ENCODE measurements at regions not wholly inside any gene's neighbourhood (a gene's known extent, or its start where the extent isn't known, plus 50 kb on each side); places are given as distances from the start of the nearest gene placed in this dataset.

DNA sequence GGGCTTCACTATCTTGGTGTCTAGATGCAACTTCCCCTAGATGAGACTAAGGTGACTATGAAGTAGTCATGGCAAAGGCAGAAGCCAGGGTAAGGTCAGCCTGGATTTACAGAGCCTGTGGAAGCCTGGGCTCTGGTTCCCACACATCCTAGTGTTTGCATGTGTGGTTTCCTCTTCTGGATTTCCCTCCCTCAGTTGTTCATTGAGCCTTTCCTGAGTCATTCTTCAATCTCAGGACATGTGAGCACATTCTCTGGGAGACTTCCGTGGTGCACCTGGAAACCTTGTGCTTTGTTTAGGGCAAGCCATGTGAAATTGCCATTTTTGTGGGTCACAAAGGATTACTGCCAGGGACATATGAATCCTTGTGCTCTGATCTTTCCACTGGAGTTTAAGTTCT is 236.6 kb downstream of the C12orf75 start:
- Mint-ChIP-seq H3K4me3 (no peak overlapping the region), H3K4me1 (peaks cover 0 to 7% (median 0%) of the 10 kb centered on the region in 4 donors), H3K27ac (no peak overlapping the region), H3K36me3 (no peaks in the 10 kb centered on the region), H3K9me3 (peaks cover 0 to 3% (median 0%) of the 10 kb centered on the region in 9 donors), H3K27me3 (peaks cover 0 to 10% (median 9%) of the 10 kb centered on the region in 5 donors)
- POLR2A ChIA-PET = no interaction called here
- DNase-seq (no peak), ATAC-seq (no peak)

DNA sequence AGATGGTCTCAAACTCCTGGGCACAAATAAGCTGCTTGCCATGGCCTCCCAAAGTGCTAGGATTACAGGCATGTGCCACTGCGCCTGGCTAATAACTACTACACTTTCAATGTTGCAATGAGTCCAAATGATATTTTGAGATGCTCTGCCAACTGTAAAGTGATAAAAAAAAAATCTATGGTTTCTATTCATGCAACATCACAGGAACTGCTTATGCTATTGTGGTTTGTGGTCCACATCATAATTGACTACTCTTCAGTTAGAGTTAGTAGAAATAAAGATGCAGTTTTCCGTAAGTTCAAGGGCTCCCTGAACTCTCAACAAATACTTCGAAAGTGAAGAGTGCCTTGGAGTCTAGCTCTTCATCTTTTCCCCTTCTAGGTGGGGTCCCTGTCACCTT is 239.4 kb downstream of the C12orf75 start:
- Mint-ChIP-seq H3K27me3 (peaks cover 0 to 16% (median 10%) of the 10 kb centered on the region in 5 donors), H3K27ac (no peak overlapping the region), H3K4me3 (no peak overlapping the region), H3K36me3 (no peaks in the 10 kb centered on the region), H3K4me1 (peaks cover 0 to 7% (median 0%) of the 10 kb centered on the region in 4 donors), H3K9me3 (peaks cover 0 to 3% (median 0%) of the 10 kb centered on the region in 9 donors)
- ATAC-seq (no peak), DNase-seq (no peak)
- POLR2A ChIA-PET = no interaction called here

DNA sequence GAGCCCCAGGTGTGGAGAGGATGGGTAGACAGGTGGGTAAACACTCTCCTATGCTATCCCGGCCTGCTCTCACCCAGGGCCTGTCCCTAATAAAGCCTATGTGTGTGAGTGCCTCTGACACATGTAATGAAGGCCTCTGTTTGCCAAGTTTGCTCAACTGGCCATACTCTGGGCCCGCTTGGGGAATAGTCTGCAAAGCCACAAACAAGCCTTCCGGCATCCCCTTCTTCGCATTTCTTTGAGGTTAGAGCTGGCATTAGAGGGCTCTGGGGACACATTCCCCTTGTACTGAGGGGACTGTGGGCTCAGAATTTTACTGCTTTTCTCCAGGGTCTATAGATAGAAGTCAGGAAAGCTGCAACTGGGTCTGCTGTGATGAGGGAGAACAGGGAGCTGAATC is 240.5 kb downstream of the C12orf75 start:
- H3K27me3 Mint-ChIP-seq = peaks cover 0 to 20% (median 10%) of the 10 kb centered on the region in 5 donors
- H3K4me3 Mint-ChIP-seq = no peak overlapping the region
- no peak for ATAC-seq
- no peak overlapping the region for H3K27ac Mint-ChIP-seq
- peaks cover 0 to 7% (median 0%) of the 10 kb centered on the region in 4 donors for H3K4me1 Mint-ChIP-seq
- no peaks in the 10 kb centered on the region for H3K36me3 Mint-ChIP-seq
- POLR2A ChIA-PET = no interaction called here
- no peak for DNase-seq
- H3K9me3 Mint-ChIP-seq = no peaks in the 10 kb centered on the region

DNA sequence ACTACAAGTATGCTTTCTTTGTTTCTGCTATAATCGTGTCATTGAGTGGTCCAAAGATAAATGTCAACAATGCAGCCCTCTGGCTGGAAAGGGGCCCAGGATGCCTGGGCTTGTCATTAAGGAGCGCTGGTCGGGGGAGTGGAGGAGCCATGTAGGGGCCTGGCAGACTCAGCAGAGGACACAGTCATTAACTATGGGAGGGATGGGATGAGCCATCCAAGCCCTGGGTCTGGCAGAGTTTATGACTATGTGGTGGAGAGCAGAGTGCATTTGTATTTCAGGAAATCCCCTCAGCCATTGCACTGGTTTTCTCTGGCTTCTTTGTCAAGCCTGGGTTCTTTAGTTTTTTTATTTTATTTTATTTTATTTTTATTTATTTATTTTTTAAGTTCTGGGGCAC is 243.1 kb downstream of the C12orf75 start:
- ATAC-seq (no peak), DNase-seq (no peak)
- H3K4me3 Mint-ChIP-seq = no peak overlapping the region
- POLR2A ChIA-PET = no interaction called here
- peaks cover 0 to 2% (median 0%) of the 10 kb centered on the region in 9 donors for H3K9me3 Mint-ChIP-seq
- H3K27ac Mint-ChIP-seq = no peak overlapping the region
- no peaks in the 10 kb centered on the region for H3K36me3 Mint-ChIP-seq
- peaks cover 0 to 7% (median 0%) of the 10 kb centered on the region in 4 donors for H3K4me1 Mint-ChIP-seq
- H3K27me3 Mint-ChIP-seq = peaks cover 2 to 20% (median 7%) of the 10 kb centered on the region in 5 donors

DNA sequence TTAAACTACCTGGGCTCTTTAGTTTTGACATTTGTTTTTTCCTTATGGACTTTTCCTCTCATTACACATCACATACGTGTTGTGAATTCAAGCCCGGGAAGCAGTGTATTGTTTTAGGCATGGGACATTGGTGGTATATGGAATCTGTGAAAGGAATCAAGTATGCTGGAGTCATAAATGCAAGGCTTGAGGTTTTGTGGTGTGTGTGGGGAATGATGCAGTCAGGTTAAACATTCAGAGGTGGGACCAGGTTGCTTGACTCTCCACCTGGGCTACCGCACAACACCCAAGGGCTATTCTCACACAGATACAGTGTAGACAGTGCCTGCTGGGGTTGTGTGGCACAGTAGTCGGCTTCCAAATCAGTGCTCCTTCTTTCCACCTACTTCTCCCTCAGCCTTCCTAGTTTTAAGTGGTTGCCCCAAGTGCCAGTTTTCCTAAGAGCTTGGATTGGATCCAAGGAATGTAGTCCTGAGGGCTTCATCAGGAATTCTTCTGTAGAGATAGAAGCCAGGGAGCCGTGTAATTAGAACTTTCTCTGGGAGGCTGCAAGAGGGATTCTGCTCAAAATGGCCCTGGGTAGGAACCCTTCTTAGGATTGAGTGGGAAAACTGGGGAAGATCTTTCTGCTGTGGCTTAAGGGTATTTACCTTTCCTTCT is 243.7 kb downstream of the C12orf75 start:
- no peak overlapping the region for H3K4me3 Mint-ChIP-seq
- no peak overlapping the region for H3K27ac Mint-ChIP-seq
- POLR2A ChIA-PET = no interaction called here
- DNase-seq (no peak), ATAC-seq (no peak)
- peaks cover 0 to 2% (median 0%) of the 10 kb centered on the region in 9 donors for H3K9me3 Mint-ChIP-seq
- peaks cover 0 to 7% (median 0%) of the 10 kb centered on the region in 4 donors for H3K4me1 Mint-ChIP-seq
- H3K36me3 Mint-ChIP-seq = no peaks in the 10 kb centered on the region
- peaks cover 2 to 20% (median 7%) of the 10 kb centered on the region in 5 donors for H3K27me3 Mint-ChIP-seq

DNA sequence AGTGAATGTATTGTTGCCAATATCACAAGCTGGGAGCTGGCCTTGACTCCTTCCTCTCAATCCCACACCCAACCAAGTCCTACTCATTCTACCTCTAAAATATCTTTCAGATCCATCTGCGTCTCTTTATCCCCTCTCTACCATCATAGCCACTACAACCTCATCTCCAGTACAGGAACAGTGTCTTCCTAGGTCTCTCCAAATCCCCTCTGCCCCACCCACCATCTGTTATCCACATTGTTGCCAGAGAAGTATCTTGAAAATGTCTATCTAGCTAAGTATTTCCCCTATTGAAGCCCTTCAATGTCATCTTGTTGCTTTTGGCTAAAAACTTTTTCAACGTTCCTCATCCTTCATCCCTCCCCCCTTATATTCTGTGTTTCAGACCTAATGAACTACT is 244.7 kb downstream of the C12orf75 start:
- H3K9me3 Mint-ChIP-seq = peaks cover 0 to 2% (median 0%) of the 10 kb centered on the region in 9 donors
- H3K36me3 Mint-ChIP-seq = no peaks in the 10 kb centered on the region
- POLR2A ChIA-PET = no interaction called here
- no peak for ATAC-seq
- H3K4me1 Mint-ChIP-seq = peaks cover 0 to 3% (median 0%) of the 10 kb centered on the region in 4 donors
- H3K27me3 Mint-ChIP-seq = peaks cover 2 to 20% (median 7%) of the 10 kb centered on the region in 5 donors
- no peak overlapping the region for H3K4me3 Mint-ChIP-seq
- DNase-seq = no peak
- H3K27ac Mint-ChIP-seq = no peak overlapping the region

DNA sequence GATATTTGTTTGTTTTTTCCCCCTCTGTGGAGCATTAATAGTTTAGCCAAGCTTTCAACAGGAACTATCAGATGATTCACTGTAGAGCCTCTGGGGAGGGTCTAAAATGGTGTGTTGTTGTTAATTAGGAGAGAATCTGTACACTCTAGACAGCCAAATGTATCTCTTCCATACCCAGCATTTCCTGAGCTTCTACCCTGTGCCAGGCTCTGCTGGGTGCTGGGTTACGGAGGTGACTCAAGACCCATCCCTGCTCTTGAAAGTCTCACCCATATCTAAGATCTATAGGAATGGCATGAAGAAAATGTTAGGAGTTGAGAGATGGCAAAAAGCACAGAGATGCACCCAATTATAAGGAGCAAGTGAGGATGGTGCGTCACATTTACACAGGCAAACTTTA is 245.8 kb downstream of the C12orf75 start:
- POLR2A ChIA-PET = no interaction called here
- no peak for ATAC-seq
- H3K27me3 Mint-ChIP-seq = peaks cover 4 to 26% (median 8%) of the 10 kb centered on the region in 5 donors
- H3K27ac Mint-ChIP-seq = no peak overlapping the region
- no peak overlapping the region for H3K4me3 Mint-ChIP-seq
- DNase-seq = no peak
- no peaks in the 10 kb centered on the region for H3K4me1 Mint-ChIP-seq
- H3K36me3 Mint-ChIP-seq = no peaks in the 10 kb centered on the region
- peaks cover 0 to 2% (median 0%) of the 10 kb centered on the region in 9 donors for H3K9me3 Mint-ChIP-seq

DNA sequence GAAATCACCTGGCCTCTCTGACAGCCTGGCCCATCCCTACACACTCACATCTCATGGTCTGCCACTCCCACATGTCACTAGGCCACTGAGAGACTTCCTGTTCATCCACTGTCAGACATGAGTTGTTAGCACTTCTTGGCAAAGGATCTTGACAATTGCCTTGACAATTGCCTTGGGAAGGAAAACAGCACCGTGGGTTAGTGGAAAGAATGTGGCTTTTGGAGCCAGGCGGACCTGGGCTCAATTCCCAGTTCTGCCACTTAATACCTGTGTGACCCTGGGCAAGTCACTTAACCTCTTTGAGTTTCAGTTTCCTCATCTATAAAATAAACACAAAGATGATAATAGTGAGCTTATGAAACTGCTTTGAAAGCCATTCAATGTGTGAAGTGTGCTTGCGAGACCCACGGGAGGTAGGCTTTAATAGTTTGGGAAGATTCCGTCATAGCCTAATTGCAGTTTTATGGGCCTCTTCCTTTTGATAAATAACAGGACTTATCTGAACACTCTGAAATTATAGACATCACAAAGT is 250.4 kb downstream of the C12orf75 start:
- H3K4me1 Mint-ChIP-seq = no peaks in the 10 kb centered on the region
- peaks cover 11 to 33% (median 16%) of the 10 kb centered on the region in 5 donors for H3K27me3 Mint-ChIP-seq
- DNase-seq (no peak), ATAC-seq (no peak)
- H3K9me3 Mint-ChIP-seq = peaks cover 0 to 2% (median 0%) of the 10 kb centered on the region in 9 donors
- POLR2A ChIA-PET = no interaction called here
- no peak overlapping the region for H3K4me3 Mint-ChIP-seq
- H3K27ac Mint-ChIP-seq = no peak overlapping the region
- H3K36me3 Mint-ChIP-seq = no peaks in the 10 kb centered on the region

DNA sequence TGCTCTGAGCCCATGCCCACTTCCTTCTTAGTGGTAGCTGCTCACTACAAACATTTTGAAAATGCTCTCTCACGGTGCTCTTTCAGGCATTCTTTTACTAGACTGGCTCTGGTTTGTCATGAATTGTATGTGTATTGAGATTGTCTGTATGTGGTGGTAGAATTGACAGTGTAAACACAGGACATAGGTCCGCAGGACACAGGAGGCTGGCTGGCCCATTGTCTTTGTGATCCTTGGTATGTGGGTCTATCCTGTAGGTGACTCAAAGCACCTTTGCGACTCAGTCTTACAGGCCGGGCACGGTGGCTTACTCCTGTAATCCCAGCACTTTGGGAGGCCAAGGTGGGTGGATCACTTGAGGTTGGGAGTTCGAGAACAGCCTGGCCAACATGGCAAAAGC is 250.9 kb downstream of the C12orf75 start:
- H3K4me1 Mint-ChIP-seq = no peaks in the 10 kb centered on the region
- H3K27me3 Mint-ChIP-seq = peaks cover 11 to 29% (median 14%) of the 10 kb centered on the region in 5 donors
- DNase-seq = no peak
- H3K36me3 Mint-ChIP-seq = no peaks in the 10 kb centered on the region
- POLR2A ChIA-PET = no interaction called here
- H3K27ac Mint-ChIP-seq = no peak overlapping the region
- no peak for ATAC-seq
- H3K4me3 Mint-ChIP-seq = no peak overlapping the region
- H3K9me3 Mint-ChIP-seq = peaks cover 0 to 2% (median 0%) of the 10 kb centered on the region in 9 donors

DNA sequence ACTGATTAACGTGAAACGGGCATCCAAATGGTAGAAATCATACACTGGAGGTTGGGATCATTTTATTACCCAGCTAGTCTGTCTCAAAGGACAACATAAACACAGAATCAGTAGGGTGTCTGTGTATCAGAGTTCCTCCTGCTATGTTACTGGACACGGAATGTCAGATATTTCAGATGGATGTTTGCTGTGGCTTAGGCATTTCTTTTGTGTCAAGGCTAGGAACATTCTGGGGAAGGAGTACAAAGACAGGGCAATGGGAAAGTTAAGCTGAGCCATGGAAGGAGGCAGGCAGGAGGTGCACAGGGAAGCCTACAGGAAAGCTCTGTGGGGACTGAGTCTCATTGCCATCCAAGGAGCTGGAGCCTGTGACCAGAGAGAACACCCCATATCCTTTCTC is 254.6 kb downstream of the C12orf75 start:
- POLR2A ChIA-PET = no interaction called here
- no peaks in the 10 kb centered on the region for H3K36me3 Mint-ChIP-seq
- DNase-seq (no peak), ATAC-seq (no peak)
- peaks cover 6 to 30% (median 12%) of the 10 kb centered on the region in 5 donors for H3K27me3 Mint-ChIP-seq
- no peaks in the 10 kb centered on the region for H3K9me3 Mint-ChIP-seq
- H3K4me1 Mint-ChIP-seq = no peaks in the 10 kb centered on the region
- H3K4me3 Mint-ChIP-seq = no peak overlapping the region
- no peak overlapping the region for H3K27ac Mint-ChIP-seq

DNA sequence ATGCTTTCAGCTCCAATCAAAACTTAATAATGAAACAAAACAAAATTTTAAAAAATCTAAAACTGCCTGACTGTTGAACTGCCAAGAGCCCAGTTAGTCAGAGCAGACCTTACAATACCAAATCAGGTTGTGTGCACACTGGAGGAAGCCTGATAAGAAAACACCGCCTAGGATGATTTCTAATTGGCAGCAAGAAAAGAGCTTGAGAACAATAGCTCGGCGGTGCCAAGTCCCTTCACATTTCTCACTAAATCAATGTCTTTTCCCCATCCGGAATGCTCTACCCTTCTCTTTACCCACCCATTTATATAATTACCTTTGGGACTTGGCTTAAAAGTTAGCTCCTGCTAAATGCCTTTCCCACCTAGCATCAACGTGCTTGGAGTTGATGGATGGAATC is 256.7 kb downstream of the C12orf75 start:
- Mint-ChIP-seq H3K27me3 (peaks cover 6 to 22% (median 11%) of the 10 kb centered on the region in 5 donors), H3K4me3 (no peak overlapping the region), H3K4me1 (no peaks in the 10 kb centered on the region), H3K9me3 (no peaks in the 10 kb centered on the region), H3K27ac (no peak overlapping the region), H3K36me3 (no peaks in the 10 kb centered on the region)
- DNase-seq = no peak
- no peak for ATAC-seq
- POLR2A ChIA-PET = no interaction called here

DNA sequence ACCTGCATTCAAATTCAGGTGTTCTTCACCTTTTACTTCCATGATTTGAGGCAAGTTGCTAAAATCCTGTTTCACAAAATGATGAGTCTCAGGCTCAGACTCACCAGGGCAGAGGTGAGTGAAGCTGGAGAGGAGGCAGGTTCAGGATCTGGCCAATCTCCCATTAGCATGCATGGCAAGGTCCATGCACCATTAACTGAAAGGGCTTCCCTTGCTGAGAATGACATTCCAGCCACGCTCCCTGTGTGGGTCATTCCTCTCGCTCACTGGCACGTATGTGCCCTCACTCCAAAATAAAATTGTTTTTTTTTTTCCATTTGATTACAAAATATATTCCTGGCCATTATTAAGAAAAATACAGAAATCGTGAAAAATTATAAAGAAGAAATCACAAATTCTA is 257.6 kb downstream of the C12orf75 start:
- Mint-ChIP-seq H3K4me1 (no peaks in the 10 kb centered on the region), H3K36me3 (no peaks in the 10 kb centered on the region), H3K9me3 (no peaks in the 10 kb centered on the region), H3K27ac (no peak overlapping the region), H3K27me3 (peaks cover 6 to 26% (median 11%) of the 10 kb centered on the region in 5 donors), H3K4me3 (no peak overlapping the region)
- ATAC-seq = no peak
- DNase-seq = no peak
- POLR2A ChIA-PET = no interaction called here

DNA sequence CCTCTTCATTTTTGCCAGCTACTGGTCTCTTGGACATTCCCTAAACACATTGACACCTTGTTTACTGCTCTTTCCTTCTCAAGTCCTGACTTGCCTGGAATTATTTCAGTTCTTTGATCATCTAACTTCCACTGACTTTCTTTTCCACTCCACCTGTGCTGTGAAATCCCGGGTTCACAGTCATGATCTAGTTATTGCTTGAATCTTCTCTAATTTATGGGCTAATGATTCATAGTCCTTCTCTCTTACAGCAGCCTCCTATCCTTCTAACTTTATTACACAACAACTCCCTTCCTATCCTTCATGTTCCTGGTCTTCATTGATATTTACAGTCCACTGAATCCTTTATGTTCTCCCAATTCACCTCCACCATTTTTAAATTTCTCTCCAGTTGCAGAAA is 260.1 kb downstream of the C12orf75 start:
- no peak overlapping the region for H3K4me3 Mint-ChIP-seq
- ATAC-seq = no peak
- no peaks in the 10 kb centered on the region for H3K36me3 Mint-ChIP-seq
- peaks cover 0 to 9% (median 0%) of the 10 kb centered on the region in 9 donors for H3K9me3 Mint-ChIP-seq
- no peak for DNase-seq
- POLR2A ChIA-PET = no interaction called here
- peaks cover 0 to 26% (median 4%) of the 10 kb centered on the region in 5 donors for H3K27me3 Mint-ChIP-seq
- no peaks in the 10 kb centered on the region for H3K4me1 Mint-ChIP-seq
- H3K27ac Mint-ChIP-seq = no peak overlapping the region

DNA sequence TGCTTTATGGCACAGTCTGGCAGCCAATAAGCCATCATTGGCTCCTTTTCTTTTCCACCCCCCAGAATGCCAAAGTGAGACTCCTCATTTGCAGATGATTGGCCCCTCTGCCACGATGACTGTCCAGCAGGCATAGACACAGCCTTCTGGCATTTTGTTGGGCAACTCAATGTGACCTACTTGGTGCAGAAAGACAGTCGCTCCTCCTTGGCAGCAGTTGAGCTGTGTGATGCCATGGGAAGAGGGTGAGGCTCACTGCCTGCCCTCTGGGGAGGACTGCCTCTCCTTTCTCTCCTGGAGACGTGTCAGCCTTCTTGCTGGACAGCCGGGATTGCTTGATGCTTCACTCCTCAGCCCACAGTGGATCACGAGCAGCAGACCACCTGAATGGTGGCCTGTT is 264.9 kb downstream of the C12orf75 start:
- DNase-seq (no peak), ATAC-seq (no peak)
- Mint-ChIP-seq H3K9me3 (peaks cover 0 to 9% (median 4%) of the 10 kb centered on the region in 9 donors), H3K4me3 (no peak overlapping the region), H3K4me1 (no peaks in the 10 kb centered on the region), H3K27me3 (peaks cover 2 to 25% (median 5%) of the 10 kb centered on the region in 5 donors), H3K27ac (no peak overlapping the region), H3K36me3 (no peaks in the 10 kb centered on the region)
- POLR2A ChIA-PET = no interaction called here
